Dedifferentiated amniotic fluid mesenchymal stem cell (primary cell): ENCODE measurements at regions not wholly inside any gene's neighbourhood (a gene's known extent, or its start where the extent isn't known, plus 50 kb on each side); places are given as distances from the start of the nearest gene placed in this dataset.

Source experiments
- DNase-seq: peaks from one replicate; pipeline ENCODE4 v3.0.0-alpha.2; 2016; ENCODE audit errors: extremely low spot score

GRCh38 chr4:151605215-151605614, 155.6 kb downstream of the GATB start:
- DNase-seq, result no peak

- no peak for DNase-seq
Measured at GRCh38 chr4:151606061-151606460, 154.7 kb downstream of the GATB start.

- no peak for DNase-seq
Measured at GRCh38 chr4:151610229-151610628, 150.6 kb downstream of the GATB start.

- DNase-seq, result no peak
Measured at GRCh38 chr4:151611960-151612359, 148.8 kb downstream of the GATB start.

- DNase-seq, result no peak
Measured at GRCh38 chr4:151613290-151613689, 147.5 kb downstream of the GATB start.

GRCh38 chr4:151614561-151614960, 146.2 kb downstream of the GATB start:
- DNase-seq, result no peak

GRCh38 chr4:151618858-151619257, 141.9 kb downstream of the GATB start:
- no peak for DNase-seq

GRCh38 chr4:151620066-151620465, 140.7 kb downstream of the GATB start:
- DNase-seq, result no peak
